ENCODE measurements at regions not wholly inside any gene's neighbourhood (a gene's known extent, or its start where the extent isn't known, plus 50 kb on each side); places are given as distances from the start of the nearest gene placed in this dataset.

GRCh38 chr1:83097715-83098114, 901.2 kb downstream of the TTLL7 start:
- TF ChIP-seq CTCF (IDR thresholded peaks at IDR 0.05) (no peak), POLR2AphosphoS5 (IDR thresholded peaks at IDR 0.05) (no peak), EP300 (IDR thresholded peaks at IDR 0.05) (no peak), POLR2A (IDR thresholded peaks at IDR 0.05; ENCODE audit: low read depth) (no peak)
